ENCODE measurements at regions not wholly inside any gene's neighbourhood (a gene's known extent, or its start where the extent isn't known, plus 50 kb on each side); places are given as distances from the start of the nearest gene placed in this dataset.

- Mint-ChIP-seq H3K36me3 (ENCODE audit: insufficient read depth in 1 of 3, low read depth in 3 of 3) (0 out of 7 replicates have a peak, but pooled peaks cover 0 to 2% (median 0%) of the 10 kb centered on the region in 3 experiments), H3K27me3 (ENCODE audit: low read depth) (peaks cover 2% of the 10 kb centered on the region; the same call in 1 of the 2 replicates)
Observed at GRCh38 chrX:150152036-150152435, 211.1 kb upstream of the MAMLD1 start.

More at GRCh38 chrX:150152036-150152435, 211.1 kb upstream of the MAMLD1 start:
- Histone ChIP-seq H4K91ac (ENCODE audit: insufficient read length, low read depth, low read length) (no peak overlapping the region), H3K79me1 (ENCODE audit: insufficient read depth, low read depth, low read length, poor library complexity, severe bottlenecking) (no peaks in the 10 kb centered on the region), H3T11ph (ENCODE audit: low read length) (no peak overlapping the region), H3K27me3 (ENCODE audit: insufficient read depth, low read length) (no peaks in the 10 kb centered on the region), H2BK20ac (ENCODE audit: low read depth, low read length, poor library complexity, severe bottlenecking) (no peak overlapping the region), H3K23me2 (ENCODE audit: insufficient read length, low read depth, low read length, poor library complexity, severe bottlenecking) (no peaks in the 10 kb centered on the region), H2BK12ac (ENCODE audit: insufficient read length, low read depth, low read length) (no peak overlapping the region), H3K27ac (ENCODE audit: insufficient read length, low read depth, low read length) (no peak overlapping the region), H2AK5ac (ENCODE audit: insufficient read length, low read length) (no peak overlapping the region), H3K18ac (ENCODE audit: insufficient read length, low read depth, low read length) (no peak overlapping the region), H3K4me2 (ENCODE audit: insufficient read depth, insufficient read length, low read length) (no peak overlapping the region), H4K8ac (replicated peaks; ENCODE audit: insufficient read length, low read depth, low read length) (no peak overlapping the region), H3K4me1 (ENCODE audit: insufficient read depth, low read length) (no peaks in the 10 kb centered on the region), H2BK15ac (ENCODE audit: low read depth, low read length) (no peak overlapping the region), H3K23ac (ENCODE audit: insufficient read length, low read depth, low read length) (no peak overlapping the region), H3K9ac (ENCODE audit: extremely low read depth, insufficient read length, low read length) (no peak overlapping the region), H3K56ac (ENCODE audit: insufficient read length, low read depth, low read length) (no peak overlapping the region), H3K4ac (ENCODE audit: low read depth, low read length) (no peak overlapping the region), H4K5ac (ENCODE audit: insufficient read length, low read depth, low read length) (no peak overlapping the region), H3K14ac (ENCODE audit: insufficient read depth, low read length) (no peak overlapping the region), H4K20me1 (ENCODE audit: control insufficient read depth, insufficient read depth, insufficient read length) (no peaks in the 10 kb centered on the region), H3K9me3 (ENCODE audit: control insufficient read depth, low read depth, low read length) (peaks cover 35% of the 10 kb centered on the region), H2AFZ (ENCODE audit: low read length) (no peak overlapping the region), H3K79me2 (ENCODE audit: insufficient read depth, low read length) (no peaks in the 10 kb centered on the region), H2BK120ac (ENCODE audit: low read depth, low read length, poor library complexity, severe bottlenecking) (no peak overlapping the region), H2BK5ac (ENCODE audit: insufficient read length, low read length) (no peak overlapping the region)
- no peak for DNase-seq
- Mint-ChIP-seq H3K4me1 (no peaks in the 10 kb centered on the region), H3K9me3 (peaks cover 70 to 76% of the 10 kb centered on the region in 2 experiments), H3K4me3 (no peak overlapping the region), H3K27ac (no peak overlapping the region)
- TF ChIP-seq CTCF (conservative IDR thresholded peaks at IDR 0.05), result no peak
- no CpG with 5 or more reads among the region's 4 CpGs for WGBS (ENCODE audit: extremely low coverage, insufficient read length, low lambda C conversion rate)
